A549 (cell line): ENCODE measurements at regions not wholly inside any gene's neighbourhood (a gene's known extent, or its start where the extent isn't known, plus 50 kb on each side); places are given as distances from the start of the nearest gene placed in this dataset.

Experiments
- SREBF2 ChIP-seq: fragments of 450-650 bp; IDR thresholded peaks from 2 replicates; pipeline ENCODE4 v1.6.1; 2014; ENCODE audit warnings: mild to moderate bottlenecking, moderate library complexity
- TF ChIP-seq, protein P1 (sequence below): fragments of >200 bp; sonication (Bioruptor Twin); formaldehyde crosslinking; IDR thresholded peaks from 3 replicates; pipeline ENCODE4 v1.5.1; 2016

DNA sequence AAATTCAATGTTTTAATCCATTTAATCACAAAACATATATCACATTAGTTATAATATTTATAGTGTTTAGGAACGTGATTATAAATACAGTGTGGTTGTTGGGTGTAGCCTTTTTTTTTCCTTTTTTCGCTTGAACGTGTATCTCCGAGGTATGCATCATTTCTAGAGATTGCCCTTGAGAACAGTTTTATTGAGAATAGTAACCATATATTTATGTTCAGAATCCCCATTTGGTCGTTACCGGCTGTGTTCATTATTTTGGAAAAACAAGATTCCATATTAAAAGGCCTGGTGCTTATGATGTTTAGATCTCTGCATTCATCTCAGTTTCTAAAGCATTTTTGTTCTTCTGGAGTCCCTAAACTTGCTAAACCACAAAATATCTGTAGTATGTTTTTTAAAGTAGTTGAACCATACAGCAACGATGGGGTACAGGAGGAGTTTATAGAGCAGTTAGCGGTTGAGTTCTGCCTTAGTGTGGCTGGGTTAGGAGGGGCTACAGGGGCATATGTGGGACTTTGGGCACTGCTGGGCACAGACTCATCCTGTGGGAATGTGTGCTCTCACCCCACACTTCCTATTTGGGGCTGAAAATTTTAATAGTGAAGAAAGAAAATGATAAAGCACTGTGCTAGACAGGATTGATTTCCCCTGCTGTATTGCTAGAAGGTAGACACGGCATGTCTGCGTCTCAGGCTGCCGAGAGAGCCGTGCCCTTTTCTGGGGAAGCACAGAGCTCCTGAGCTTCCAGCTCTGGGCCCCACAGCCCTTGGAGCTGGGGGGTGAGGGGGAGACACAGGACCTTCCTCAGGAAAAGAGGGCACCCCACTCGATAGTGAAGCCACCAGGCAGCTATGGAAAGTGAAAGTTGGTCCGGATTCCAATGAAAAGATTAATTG lies 81.5 kb upstream of the PPARA start:
- TF ChIP-seq SREBF2: no peak
- TF ChIP-seq, protein P1, sequence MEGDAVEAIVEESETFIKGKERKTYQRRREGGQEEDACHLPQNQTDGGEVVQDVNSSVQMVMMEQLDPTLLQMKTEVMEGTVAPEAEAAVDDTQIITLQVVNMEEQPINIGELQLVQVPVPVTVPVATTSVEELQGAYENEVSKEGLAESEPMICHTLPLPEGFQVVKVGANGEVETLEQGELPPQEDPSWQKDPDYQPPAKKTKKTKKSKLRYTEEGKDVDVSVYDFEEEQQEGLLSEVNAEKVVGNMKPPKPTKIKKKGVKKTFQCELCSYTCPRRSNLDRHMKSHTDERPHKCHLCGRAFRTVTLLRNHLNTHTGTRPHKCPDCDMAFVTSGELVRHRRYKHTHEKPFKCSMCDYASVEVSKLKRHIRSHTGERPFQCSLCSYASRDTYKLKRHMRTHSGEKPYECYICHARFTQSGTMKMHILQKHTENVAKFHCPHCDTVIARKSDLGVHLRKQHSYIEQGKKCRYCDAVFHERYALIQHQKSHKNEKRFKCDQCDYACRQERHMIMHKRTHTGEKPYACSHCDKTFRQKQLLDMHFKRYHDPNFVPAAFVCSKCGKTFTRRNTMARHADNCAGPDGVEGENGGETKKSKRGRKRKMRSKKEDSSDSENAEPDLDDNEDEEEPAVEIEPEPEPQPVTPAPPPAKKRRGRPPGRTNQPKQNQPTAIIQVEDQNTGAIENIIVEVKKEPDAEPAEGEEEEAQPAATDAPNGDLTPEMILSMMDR: no peak
